IMR-90 (cell line): ENCODE measurements at regions not wholly inside any gene's neighbourhood (a gene's known extent, or its start where the extent isn't known, plus 50 kb on each side); places are given as distances from the start of the nearest gene placed in this dataset.

Experiments used
- ATAC-seq: fragments of 200-7000 bp; cut with Tn5 transposase; 2 replicates; pipeline ENCODE4 v1.9.1; 2020; ENCODE audit warnings: low read depth, mild to moderate bottlenecking, moderate library complexity
- BruUV-seq: library from RNA; stranded (reverse); fragments of 400-500 nt; replicated peaks from 2 replicates; lab custom pipeline; 2021; lab: Mats Ljungman, UMichigan
- CTCF ChIA-PET: fragments of 300-600 bp; formaldehyde crosslinking; extraction: SDS; loops from one replicate; lab custom pipeline; 2021; ENCODE audit warnings: antibody characterized with exemption; lab: Yijun Ruan, JAX
- POLR2A ChIA-PET: fragments of 300-600 bp; sonication (Branson Sonifier 250); formaldehyde crosslinking; loops from one replicate; lab custom pipeline; 2022; ENCODE audit warnings: antibody characterized with exemption; ENCODE audit not compliant: unreplicated experiment; lab: Charles Lee
- DNase-seq: peaks from one replicate; pipeline ENCODE4 v3.0.0; 2013
- H2AFZ ChIP-seq: replicated peaks from 2 replicates; pipeline ENCODE3; 2013; ENCODE audit warnings: low read length, mild to moderate bottlenecking; ENCODE audit not compliant: poor library complexity
- H2AK5ac ChIP-seq: 2 replicates; pipeline ENCODE4 v1.6.1; 2013; ENCODE audit warnings: low read depth, low read length, inconsistent platforms
- H2AK9ac ChIP-seq: replicated peaks from 2 replicates; pipeline ENCODE3; 2013; ENCODE audit warnings: mild to moderate bottlenecking, low read depth, low read length, moderate library complexity; ENCODE audit not compliant: poor library complexity
- H2BK120ac ChIP-seq: 2 replicates; pipeline ENCODE4 v1.6.1; 2013; ENCODE audit warnings: low read depth, low read length, inconsistent platforms
- H2BK15ac ChIP-seq: 3 replicates; pipeline ENCODE4 v1.6.1; 2013; ENCODE audit warnings: low read depth, low read length, inconsistent platforms
- H2BK20ac ChIP-seq: 2 replicates; pipeline ENCODE4 v1.6.1; 2013; ENCODE audit warnings: low read depth, mild to moderate bottlenecking, inconsistent platforms, low read length, moderate library complexity
- H2BK5ac ChIP-seq: 2 replicates; pipeline ENCODE4 v1.6.1; 2013; ENCODE audit warnings: mild to moderate bottlenecking, low read depth, low read length, inconsistent platforms; ENCODE audit not compliant: poor library complexity, severe bottlenecking
- H3K14ac ChIP-seq: replicated peaks from 2 replicates; pipeline ENCODE4 v1.6.1; 2013; ENCODE audit warnings: low read depth, low read length, inconsistent platforms
- H3K18ac ChIP-seq: 2 replicates; pipeline ENCODE4 v1.6.1; 2013; ENCODE audit warnings: low read depth, low read length, control low read depth
- H3K23ac ChIP-seq: 2 replicates; pipeline ENCODE4 v1.6.1; 2013; ENCODE audit warnings: low read depth, low read length, inconsistent platforms
- H3K27ac ChIP-seq: 2 replicates; pipeline ENCODE4 v1.5.1; 2013; ENCODE audit warnings: mild to moderate bottlenecking, control low read depth, low read length; ENCODE audit not compliant: insufficient read depth
- H3K27me3 ChIP-seq: 2 replicates; pipeline ENCODE4 v1.6.1; 2013; ENCODE audit warnings: low read length; ENCODE audit not compliant: control insufficient read depth, insufficient read depth
- H3K36me3 ChIP-seq: 2 replicates; pipeline ENCODE4 v1.6.1; 2013; ENCODE audit warnings: low read length, mixed read lengths; ENCODE audit not compliant: control insufficient read depth, insufficient read depth
- H3K4ac ChIP-seq: 2 replicates; pipeline ENCODE4 v1.6.1; 2013; ENCODE audit warnings: low read depth, low read length, inconsistent platforms
- H3K4me1 ChIP-seq: 2 replicates; pipeline ENCODE4 v1.6.1; 2013; ENCODE audit warnings: low read length, mixed read lengths; ENCODE audit not compliant: control insufficient read depth, insufficient read depth
- H3K4me2 ChIP-seq: 2 replicates; pipeline ENCODE4 v1.6.1; 2013; ENCODE audit warnings: low read depth, mild to moderate bottlenecking, control low read depth, low read length, moderate library complexity
- H3K4me3 ChIP-seq: 2 replicates; pipeline ENCODE4 v1.5.1; 2013; ENCODE audit warnings: low read depth, mild to moderate bottlenecking, control low read depth, low read length, moderate library complexity; ENCODE audit not compliant: insufficient read depth
- H3K56ac ChIP-seq: 2 replicates; pipeline ENCODE4 v1.6.1; 2013; ENCODE audit warnings: low read length, inconsistent platforms; ENCODE audit not compliant: insufficient read depth; ENCODE audit errors: extremely low read depth
- H3K79me1 ChIP-seq, 2 experiments: 2 replicates each; pipeline ENCODE4 v1.6.1; 2013; ENCODE audit warnings: low read length in 2 of 2, inconsistent platforms in 1 of 2, low read depth in 1 of 2
- H3K9ac ChIP-seq: 2 replicates; pipeline ENCODE4 v1.6.1; 2013; ENCODE audit warnings: low read depth, low read length, control low read depth
- H3K9me1 ChIP-seq: 2 replicates; pipeline ENCODE4 v1.6.1; 2013; ENCODE audit warnings: low read length, inconsistent platforms; ENCODE audit not compliant: insufficient read depth
- H3K9me3 ChIP-seq: 2 replicates; pipeline ENCODE4 v1.6.1; 2013; ENCODE audit warnings: low read length; ENCODE audit not compliant: control insufficient read depth, insufficient read depth
- H4K20me1 ChIP-seq: 2 replicates; pipeline ENCODE4 v1.6.1; 2013; ENCODE audit warnings: low read length, inconsistent platforms; ENCODE audit not compliant: insufficient read depth
- H4K5ac ChIP-seq: 2 replicates; pipeline ENCODE4 v1.6.1; 2013; ENCODE audit warnings: mild to moderate bottlenecking, low read depth, low read length, control low read depth
- H4K8ac ChIP-seq, 2 experiments: 2 replicates each; pipeline ENCODE4 v1.6.1; 2013; ENCODE audit warnings: low read depth in 2 of 2, low read length in 2 of 2, control low read depth in 1 of 2, inconsistent platforms in 1 of 2
- H4K91ac ChIP-seq: 2 replicates; pipeline ENCODE4 v1.6.1; 2013; ENCODE audit warnings: low read depth, low read length, inconsistent platforms; ENCODE audit not compliant: insufficient read depth
- FOS ChIP-seq: fragments of 150-350 bp; IDR thresholded peaks from 2 replicates; pipeline ENCODE4 v1.6.1; 2016; ENCODE audit warnings: low read depth, low read length
- MAFK ChIP-seq: IDR thresholded peaks from 2 replicates; pipeline ENCODE4 v1.6.1; 2012; ENCODE audit warnings: low read depth, low read length, improper control_type of control experiment
- MXI1 ChIP-seq: IDR thresholded peaks from 2 replicates; pipeline ENCODE4 v1.6.1; 2012; ENCODE audit warnings: low read depth, mild to moderate bottlenecking, low read length, moderate library complexity, borderline replicate concordance
- dilution Hi-C: fragments of 300-500 bp; cut with HindIII; formaldehyde crosslinking; loops from one replicate; pipeline ENCODE4 v1.14.3; 2018; ENCODE audit warnings: low sequenced_read_pairs; ENCODE audit not compliant: unreplicated experiment
- in situ Hi-C: fragments of 300-500 bp; cut with MboI; formaldehyde crosslinking; loops from 3 replicates; pipeline ENCODE4 v1.14.3; 2019; ENCODE audit warnings: low sequenced_read_pairs, inconsistent platforms, mixed read lengths
- intact Hi-C: fragments of 100-400 bp; cut with micrococcal nuclease; formaldehyde crosslinking; loops from 2 replicates; pipeline ENCODE4 v1.10.0; 2022
- TF ChIP-seq, protein P1 (sequence below): fragments of 150-350 bp; IDR thresholded peaks from 2 replicates; pipeline ENCODE4 v1.6.1; 2016; ENCODE audit warnings: low read depth, mild to moderate bottlenecking, low read length, moderate library complexity, borderline replicate concordance
- TF ChIP-seq, protein P2 (sequence below): fragments of 150-350 bp; IDR thresholded peaks from 2 replicates; pipeline ENCODE4 v1.6.1; 2017; ENCODE audit warnings: mild to moderate bottlenecking, antibody characterized with exemption, low read length, low read depth
- TF ChIP-seq, protein P3 (sequence below): conservative IDR thresholded peaks from 2 replicates; pipeline ENCODE4 v1.5.1; 2012; ENCODE audit warnings: mild to moderate bottlenecking, low read depth, low read length, improper control_type of control experiment

DNA sequence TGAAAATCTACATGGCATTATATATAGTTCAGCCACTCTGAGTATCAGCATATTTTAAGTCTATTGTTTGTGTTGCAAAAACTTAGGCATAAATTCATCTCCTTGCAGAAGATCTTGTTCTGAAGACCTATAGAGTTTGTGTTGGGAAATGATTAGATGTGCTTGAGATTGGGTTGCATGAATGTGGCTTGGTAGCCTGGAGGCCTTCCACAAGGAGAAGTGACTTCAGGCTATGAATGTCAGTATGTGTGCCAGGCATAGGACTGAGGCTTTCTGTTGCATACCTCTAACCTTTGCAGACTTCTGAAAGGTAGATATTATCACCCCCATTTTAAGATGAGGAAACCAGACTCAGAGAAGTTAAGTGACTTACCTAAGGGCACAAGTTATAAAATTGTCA, 188.6 kb downstream of the OLFM4 start:
- Histone ChIP-seq H2BK15ac (no peak overlapping the region), H2AFZ (no peak overlapping the region), H3K27ac (no peak overlapping the region), H2BK5ac (no peak overlapping the region), H3K4me2 (no peak overlapping the region), H3K4ac (no peak overlapping the region), H3K9me3 (peaks cover 2% of the 10 kb centered on the region), H2AK5ac (no peak overlapping the region), H3K27me3 (no peaks in the 10 kb centered on the region), H2BK20ac (no peak overlapping the region), H3K9ac (no peak overlapping the region), H3K14ac (no peak overlapping the region), H3K4me3 (no peak overlapping the region), H2AK9ac (no peak overlapping the region), H4K91ac (no peak overlapping the region), H4K8ac (no peak overlapping the region), H3K56ac (no peak overlapping the region), H4K20me1 (no peaks in the 10 kb centered on the region), H2BK120ac (no peak overlapping the region), H3K79me1 (no peaks in the 10 kb centered on the region), H3K36me3 (no peaks in the 10 kb centered on the region), H3K18ac (no peak overlapping the region), H3K23ac (no peak overlapping the region), H3K9me1 (no peaks in the 10 kb centered on the region), H3K4me1 (no peaks in the 10 kb centered on the region), H4K5ac (no peak overlapping the region)
- intact Hi-C loops = no loop called here
- TF ChIP-seq, protein P1, sequence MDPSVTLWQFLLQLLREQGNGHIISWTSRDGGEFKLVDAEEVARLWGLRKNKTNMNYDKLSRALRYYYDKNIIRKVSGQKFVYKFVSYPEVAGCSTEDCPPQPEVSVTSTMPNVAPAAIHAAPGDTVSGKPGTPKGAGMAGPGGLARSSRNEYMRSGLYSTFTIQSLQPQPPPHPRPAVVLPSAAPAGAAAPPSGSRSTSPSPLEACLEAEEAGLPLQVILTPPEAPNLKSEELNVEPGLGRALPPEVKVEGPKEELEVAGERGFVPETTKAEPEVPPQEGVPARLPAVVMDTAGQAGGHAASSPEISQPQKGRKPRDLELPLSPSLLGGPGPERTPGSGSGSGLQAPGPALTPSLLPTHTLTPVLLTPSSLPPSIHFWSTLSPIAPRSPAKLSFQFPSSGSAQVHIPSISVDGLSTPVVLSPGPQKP = no peak
- TF ChIP-seq FOS = no peak
- TF ChIP-seq MAFK = no peak
- no peak for TF ChIP-seq MXI1
- TF ChIP-seq, protein P2, sequence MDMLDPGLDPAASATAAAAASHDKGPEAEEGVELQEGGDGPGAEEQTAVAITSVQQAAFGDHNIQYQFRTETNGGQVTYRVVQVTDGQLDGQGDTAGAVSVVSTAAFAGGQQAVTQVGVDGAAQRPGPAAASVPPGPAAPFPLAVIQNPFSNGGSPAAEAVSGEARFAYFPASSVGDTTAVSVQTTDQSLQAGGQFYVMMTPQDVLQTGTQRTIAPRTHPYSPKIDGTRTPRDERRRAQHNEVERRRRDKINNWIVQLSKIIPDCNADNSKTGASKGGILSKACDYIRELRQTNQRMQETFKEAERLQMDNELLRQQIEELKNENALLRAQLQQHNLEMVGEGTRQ = no peak
- TF ChIP-seq, protein P3, sequence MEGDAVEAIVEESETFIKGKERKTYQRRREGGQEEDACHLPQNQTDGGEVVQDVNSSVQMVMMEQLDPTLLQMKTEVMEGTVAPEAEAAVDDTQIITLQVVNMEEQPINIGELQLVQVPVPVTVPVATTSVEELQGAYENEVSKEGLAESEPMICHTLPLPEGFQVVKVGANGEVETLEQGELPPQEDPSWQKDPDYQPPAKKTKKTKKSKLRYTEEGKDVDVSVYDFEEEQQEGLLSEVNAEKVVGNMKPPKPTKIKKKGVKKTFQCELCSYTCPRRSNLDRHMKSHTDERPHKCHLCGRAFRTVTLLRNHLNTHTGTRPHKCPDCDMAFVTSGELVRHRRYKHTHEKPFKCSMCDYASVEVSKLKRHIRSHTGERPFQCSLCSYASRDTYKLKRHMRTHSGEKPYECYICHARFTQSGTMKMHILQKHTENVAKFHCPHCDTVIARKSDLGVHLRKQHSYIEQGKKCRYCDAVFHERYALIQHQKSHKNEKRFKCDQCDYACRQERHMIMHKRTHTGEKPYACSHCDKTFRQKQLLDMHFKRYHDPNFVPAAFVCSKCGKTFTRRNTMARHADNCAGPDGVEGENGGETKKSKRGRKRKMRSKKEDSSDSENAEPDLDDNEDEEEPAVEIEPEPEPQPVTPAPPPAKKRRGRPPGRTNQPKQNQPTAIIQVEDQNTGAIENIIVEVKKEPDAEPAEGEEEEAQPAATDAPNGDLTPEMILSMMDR = no peak
- in situ Hi-C loops = no loop called here
- ChIA-PET POLR2A (no interaction called here), CTCF (no interaction called here)
- no TSS peak for BruUV-seq
- no peak for DNase-seq
- dilution Hi-C loops = no loop called here
- no peak for ATAC-seq
